B cell (primary cell): ENCODE measurements at regions not wholly inside any gene's neighbourhood (a gene's known extent, or its start where the extent isn't known, plus 50 kb on each side); places are given as distances from the start of the nearest gene placed in this dataset.

Experiments used
- ATAC-seq: fragments of 200-7000 bp; cut with Tn5 transposase; one replicate; pipeline ENCODE4 v1.10.0; 2021; ENCODE audit warnings: low read depth, mild to moderate bottlenecking, moderate number of reproducible peaks, moderate library complexity
- CTCF ChIA-PET: fragments of 350-600 bp; sonication (Branson Sonifier 250); formaldehyde crosslinking; loops from one replicate; lab custom pipeline; 2021; ENCODE audit warnings: antibody characterized with exemption, inconsistent platforms; lab: Charles Lee
- POLR2A ChIA-PET: fragments of 350-600 bp; sonication (Branson Sonifier 250); formaldehyde crosslinking; loops from one replicate; lab custom pipeline; 2021; ENCODE audit warnings: antibody characterized with exemption; lab: Charles Lee
- DNase-seq: peaks from one replicate; pipeline ENCODE4 v3.0.0; 2013
- H2AFZ ChIP-seq: 2 replicates; pipeline ENCODE4 v1.6.1; 2012; ENCODE audit warnings: mild to moderate bottlenecking, low read depth, low read length; ENCODE audit not compliant: insufficient read depth, poor library complexity, severe bottlenecking
- H3K27ac ChIP-seq, 2 donors: 1 replicate in 1 of 2; 2 replicates in 1 of 2; pipeline ENCODE4 v1.5.1; 2012 to 2013; ENCODE audit warnings: low read length in 2 of 2, mild to moderate bottlenecking in 2 of 2, moderate library complexity in 1 of 2
- H3K27me3 ChIP-seq, 4 experiments: fragments of 200-600 bp in 1 of 4; sonication (generic) in 1 of 4; replicated peaks in 1 of 4; 1 replicate in 2 of 4; 2 replicates in 2 of 4; pipeline versions ENCODE4 v1.6.1 to v1.7.0; 2013 to 2016; ENCODE audit warnings: low read length in 3 of 4, mild to moderate bottlenecking in 2 of 4, mixed read lengths in 1 of 4, moderate library complexity in 1 of 4; ENCODE audit not compliant: insufficient read depth in 4 of 4, control insufficient read depth in 3 of 4; ENCODE audit errors: control extremely low read depth in 1 of 4
- H3K36me3 ChIP-seq, 2 experiments: replicated peaks in 1 of 2; 1 replicate in 1 of 2; 2 replicates in 1 of 2; pipeline versions ENCODE4 v1.6.1 to v1.7.1; 2013; ENCODE audit warnings: low read length in 1 of 2; ENCODE audit not compliant: insufficient read depth in 2 of 2, control insufficient read depth in 1 of 2; ENCODE audit errors: control extremely low read depth in 1 of 2, extremely low read depth in 1 of 2
- H3K4me1 ChIP-seq, 2 donors: fragments of 200-600 bp in 1 of 2; sonication (generic) in 1 of 2; 1 replicate in 1 of 2; 2 replicates in 1 of 2; pipeline versions ENCODE4 v1.5.1 to v1.6.1; 2013 to 2017; ENCODE audit warnings: low read length in 2 of 2; ENCODE audit not compliant: control insufficient read depth in 2 of 2, insufficient read depth in 2 of 2
- H3K4me2 ChIP-seq: replicated peaks from 2 replicates; pipeline ENCODE3; 2012; ENCODE audit warnings: mild to moderate bottlenecking, low read depth, low read length; ENCODE audit not compliant: poor library complexity, severe bottlenecking
- H3K4me3 ChIP-seq, 5 experiments: fragments of 200-600 bp in 1 of 5; sonication (generic) in 1 of 5; 1 replicate in 3 of 5; 2 replicates in 2 of 5; pipeline versions ENCODE4 v1.5.1 to v1.7.0; 2011 to 2016; ENCODE audit warnings: low read length in 4 of 5, mild to moderate bottlenecking in 4 of 5, low read depth in 2 of 5, control low read depth in 1 of 5, moderate library complexity in 1 of 5; ENCODE audit not compliant: insufficient read depth in 1 of 5; ENCODE audit errors: control extremely low read depth in 1 of 5, extremely low read depth in 1 of 5
- H3K79me2 ChIP-seq: fragments of 200-600 bp; sonication (generic); one replicate; pipeline ENCODE4 v1.6.0; 2016; ENCODE audit warnings: low read length; ENCODE audit not compliant: control insufficient read depth, insufficient read depth
- H3K9ac ChIP-seq: fragments of 200-600 bp; sonication (generic); 2 replicates; pipeline ENCODE4 v1.6.1; 2017; ENCODE audit warnings: mild to moderate bottlenecking, low read length, moderate library complexity
- H3K9me3 ChIP-seq, 3 donors: one replicate each; pipeline versions ENCODE4 v1.6.1 to v1.7.1; 2013; ENCODE audit warnings: low read length in 2 of 3; ENCODE audit not compliant: control insufficient read depth in 2 of 3, insufficient read depth in 1 of 3; ENCODE audit errors: control extremely low read depth in 1 of 3
- H4K20me1 ChIP-seq: 2 replicates; pipeline ENCODE4 v1.6.0; 2012; ENCODE audit warnings: mild to moderate bottlenecking, low read length; ENCODE audit not compliant: insufficient read depth, control insufficient read depth, poor library complexity, severe bottlenecking
- H3K27ac Mint-ChIP-seq: one replicate; pipeline ENCODE4 v1.8.0; 2021; ENCODE audit warnings: mixed read lengths
- H3K27me3 Mint-ChIP-seq: one replicate; pipeline ENCODE4 v1.8.0; 2021; ENCODE audit warnings: mixed read lengths
- H3K4me1 Mint-ChIP-seq: one replicate; pipeline ENCODE4 v1.8.0; 2021; ENCODE audit warnings: mixed read lengths
- H3K4me3 Mint-ChIP-seq: one replicate; pipeline ENCODE4 v1.8.0; 2021; ENCODE audit warnings: mixed read lengths
- H3K9me3 Mint-ChIP-seq: one replicate; pipeline ENCODE4 v1.8.0; 2022; ENCODE audit warnings: mixed read lengths; ENCODE audit not compliant: insufficient read depth
- EZH2 ChIP-seq: IDR thresholded peaks from 2 replicates; pipeline ENCODE4 v1.6.1; 2012; ENCODE audit warnings: borderline replicate concordance, low read depth, mild to moderate bottlenecking, moderate library complexity, low read length; ENCODE audit not compliant: insufficient read depth, poor library complexity, severe bottlenecking
- WGBS: methylation state at CpG from one replicate; pipeline ENCODE4 v1.1.5; 2013; ENCODE audit warnings: missing lambda C conversion rate; ENCODE audit not compliant: insufficient coverage; 5-methylcytosine and 5-hydroxymethylcytosine counted together
- intact Hi-C: fragments of 100-400 bp; cut with micrococcal nuclease; formaldehyde crosslinking; loops from one replicate; pipeline ENCODE4 v1.10.0; 2022
- TF ChIP-seq, protein P1 (sequence below): fragments of 200-600 bp; IDR thresholded peaks from one replicate; pipeline ENCODE4 v1.8.0; 2022; ENCODE audit warnings: antibody characterized with exemption, mild to moderate bottlenecking

DNA sequence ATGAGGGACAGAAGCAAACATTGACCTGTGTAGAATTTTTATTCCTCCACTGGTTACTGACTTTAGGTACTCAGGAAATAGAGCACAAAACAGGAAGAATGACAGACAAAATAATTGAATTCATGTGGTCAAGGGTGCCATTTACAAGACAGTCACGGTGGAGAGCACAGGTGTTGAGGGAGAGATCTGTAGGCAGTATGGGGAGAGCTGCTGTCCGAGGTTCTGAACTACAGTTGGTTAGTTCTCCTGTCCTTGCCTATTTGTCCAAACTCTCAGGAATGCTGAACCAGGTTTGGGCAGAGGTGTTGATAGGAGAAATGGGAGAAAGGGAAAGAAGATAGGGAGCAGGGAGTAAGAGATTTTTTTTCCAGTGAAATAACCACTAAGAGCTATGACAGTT is 178.5 kb upstream of the ZBTB20 start:
- Histone ChIP-seq H3K36me3 (no peaks in the 10 kb centered on the region), H3K27me3 (no peaks in the 10 kb centered on the region), H3K4me3 (no peak overlapping the region), H3K9ac (no peak overlapping the region), H3K27ac (no peak overlapping the region), H4K20me1 (no peaks in the 10 kb centered on the region), H2AFZ (no peak overlapping the region), H3K9me3 (no peaks in the 10 kb centered on the region), H3K4me1 (no peaks in the 10 kb centered on the region), H3K4me2 (no peak overlapping the region), H3K79me2 (no peaks in the 10 kb centered on the region)
- intact Hi-C loops = no loop called here
- no peak overlapping the region for H3K4me3 Mint-ChIP-seq
- no peak overlapping the region for H3K27ac Mint-ChIP-seq
- TF ChIP-seq, protein P1, sequence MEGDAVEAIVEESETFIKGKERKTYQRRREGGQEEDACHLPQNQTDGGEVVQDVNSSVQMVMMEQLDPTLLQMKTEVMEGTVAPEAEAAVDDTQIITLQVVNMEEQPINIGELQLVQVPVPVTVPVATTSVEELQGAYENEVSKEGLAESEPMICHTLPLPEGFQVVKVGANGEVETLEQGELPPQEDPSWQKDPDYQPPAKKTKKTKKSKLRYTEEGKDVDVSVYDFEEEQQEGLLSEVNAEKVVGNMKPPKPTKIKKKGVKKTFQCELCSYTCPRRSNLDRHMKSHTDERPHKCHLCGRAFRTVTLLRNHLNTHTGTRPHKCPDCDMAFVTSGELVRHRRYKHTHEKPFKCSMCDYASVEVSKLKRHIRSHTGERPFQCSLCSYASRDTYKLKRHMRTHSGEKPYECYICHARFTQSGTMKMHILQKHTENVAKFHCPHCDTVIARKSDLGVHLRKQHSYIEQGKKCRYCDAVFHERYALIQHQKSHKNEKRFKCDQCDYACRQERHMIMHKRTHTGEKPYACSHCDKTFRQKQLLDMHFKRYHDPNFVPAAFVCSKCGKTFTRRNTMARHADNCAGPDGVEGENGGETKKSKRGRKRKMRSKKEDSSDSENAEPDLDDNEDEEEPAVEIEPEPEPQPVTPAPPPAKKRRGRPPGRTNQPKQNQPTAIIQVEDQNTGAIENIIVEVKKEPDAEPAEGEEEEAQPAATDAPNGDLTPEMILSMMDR = no peak
- TF ChIP-seq EZH2 = no peak
- H3K27me3 Mint-ChIP-seq = no peaks in the 10 kb centered on the region
- CTCF ChIA-PET = no interaction called here
- DNase-seq (no peak), ATAC-seq (no peak)
- H3K9me3 Mint-ChIP-seq = no peaks in the 10 kb centered on the region
- POLR2A ChIA-PET = no interaction called here
- H3K4me1 Mint-ChIP-seq = no peaks in the 10 kb centered on the region
- WGBS = 7% methylated on average over 2 of the region's 2 CpGs

DNA sequence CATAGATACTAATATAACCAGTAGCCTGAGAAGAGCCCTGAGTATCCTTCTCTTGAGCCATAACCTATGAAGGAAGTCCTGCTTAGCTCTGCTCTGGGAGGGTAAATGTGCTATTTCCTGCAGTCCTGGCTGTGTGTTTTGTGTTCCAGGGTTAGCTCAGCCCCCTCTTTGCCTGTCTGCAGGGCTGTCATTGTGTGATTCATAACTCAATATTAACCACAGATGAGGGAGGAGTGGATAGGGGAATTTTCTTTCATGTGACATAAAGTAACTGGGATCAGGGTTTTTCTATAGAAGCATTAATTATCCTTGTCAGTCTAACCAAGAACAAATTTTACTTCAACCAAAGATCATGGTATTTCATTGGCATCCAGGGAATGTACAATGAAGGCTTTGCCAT is 183.3 kb upstream of the ZBTB20 start:
- Histone ChIP-seq H3K9me3 (no peaks in the 10 kb centered on the region), H3K79me2 (no peaks in the 10 kb centered on the region), H2AFZ (no peak overlapping the region), H4K20me1 (no peaks in the 10 kb centered on the region), H3K36me3 (no peaks in the 10 kb centered on the region), H3K4me2 (no peak overlapping the region), H3K27me3 (no peaks in the 10 kb centered on the region), H3K4me3 (no peak overlapping the region), H3K27ac (no peak overlapping the region), H3K4me1 (no peaks in the 10 kb centered on the region), H3K9ac (no peak overlapping the region)
- POLR2A ChIA-PET = no interaction called here
- CTCF ChIA-PET = no interaction called here
- intact Hi-C loops = no loop called here
- DNase-seq = no peak
- TF ChIP-seq, protein P1 = no peak
- TF ChIP-seq EZH2 = no peak
- no peak overlapping the region for H3K27ac Mint-ChIP-seq
- no peaks in the 10 kb centered on the region for H3K9me3 Mint-ChIP-seq
- H3K4me3 Mint-ChIP-seq = no peak overlapping the region
- H3K4me1 Mint-ChIP-seq = no peaks in the 10 kb centered on the region
- H3K27me3 Mint-ChIP-seq = peaks cover 4% of the 10 kb centered on the region
- no peak for ATAC-seq
